Memory B cell (primary cell): ENCODE measurements at regions not wholly inside any gene's neighbourhood (a gene's known extent, or its start where the extent isn't known, plus 50 kb on each side); places are given as distances from the start of the nearest gene placed in this dataset.

Experiments used
- ATAC-seq: fragments of 150-1000 bp; cut with Tn5 transposase; 2 replicates; pipeline ENCODE4 v1.10.0; 2021; ENCODE audit warnings: low read depth, mild to moderate bottlenecking, moderate library complexity
- DNase-seq, 2 donors: peaks; one replicate each; pipeline ENCODE4 v3.0.0; 2022; ENCODE audit warnings: low spot score in 2 of 2
- H3K27ac Mint-ChIP-seq: one replicate; pipeline ENCODE4 v1.8.0; 2022; ENCODE audit warnings: mild to moderate bottlenecking, moderate library complexity, mixed read lengths
- H3K27me3 Mint-ChIP-seq: one replicate; pipeline ENCODE4 v1.8.0; 2022; ENCODE audit warnings: mixed read lengths
- H3K36me3 Mint-ChIP-seq: one replicate; pipeline ENCODE4 v1.8.0; 2022; ENCODE audit warnings: mild to moderate bottlenecking, mixed read lengths
- H3K4me1 Mint-ChIP-seq: one replicate; pipeline ENCODE4 v1.8.0; 2022; ENCODE audit warnings: mixed read lengths
- H3K4me3 Mint-ChIP-seq: one replicate; pipeline ENCODE4 v1.8.0; 2022; ENCODE audit warnings: mild to moderate bottlenecking, moderate library complexity, mixed read lengths
- H3K9me3 Mint-ChIP-seq: one replicate; pipeline ENCODE4 v1.8.0; 2022; ENCODE audit warnings: mixed read lengths

DNA sequence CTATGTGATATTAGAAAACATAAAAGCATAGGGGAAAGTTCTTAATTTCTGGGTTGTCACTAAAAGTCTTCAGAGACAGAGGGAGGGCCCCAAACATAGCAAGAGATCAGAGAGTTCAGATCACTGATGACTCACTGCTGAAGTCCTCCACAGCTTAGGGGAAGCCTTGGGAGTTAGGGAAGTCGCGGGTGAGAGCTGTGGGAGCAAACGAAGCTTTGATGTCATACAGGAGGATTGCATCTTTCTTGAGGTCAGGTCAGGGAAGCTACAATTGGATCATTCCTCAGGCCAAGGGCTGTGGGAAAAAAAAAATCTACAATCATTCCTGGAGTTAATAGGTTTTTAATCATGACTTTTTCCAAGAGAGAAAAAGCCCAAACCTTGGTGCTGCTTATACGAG lies 96.2 kb downstream of the COPS8 start:
- Mint-ChIP-seq H3K4me3 (no peak overlapping the region), H3K36me3 (no peaks in the 10 kb centered on the region), H3K27me3 (peaks cover 9% of the 10 kb centered on the region), H3K4me1 (no peaks in the 10 kb centered on the region), H3K9me3 (no peaks in the 10 kb centered on the region), H3K27ac (no peak overlapping the region)
- DNase-seq (no peak), ATAC-seq (no peak)

GRCh38 chr2:237182422-237183123 lies 96.9 kb downstream of the COPS8 start:
- ATAC-seq, result no peak
- H3K9me3 Mint-ChIP-seq, result no peaks in the 10 kb centered on the region
- no peaks in the 10 kb centered on the region for H3K4me1 Mint-ChIP-seq
- H3K36me3 Mint-ChIP-seq, result no peaks in the 10 kb centered on the region
- peaks cover 8% of the 10 kb centered on the region for H3K27me3 Mint-ChIP-seq
- no peak overlapping the region for H3K27ac Mint-ChIP-seq
- no peak overlapping the region for H3K4me3 Mint-ChIP-seq
- no peak for DNase-seq

DNA sequence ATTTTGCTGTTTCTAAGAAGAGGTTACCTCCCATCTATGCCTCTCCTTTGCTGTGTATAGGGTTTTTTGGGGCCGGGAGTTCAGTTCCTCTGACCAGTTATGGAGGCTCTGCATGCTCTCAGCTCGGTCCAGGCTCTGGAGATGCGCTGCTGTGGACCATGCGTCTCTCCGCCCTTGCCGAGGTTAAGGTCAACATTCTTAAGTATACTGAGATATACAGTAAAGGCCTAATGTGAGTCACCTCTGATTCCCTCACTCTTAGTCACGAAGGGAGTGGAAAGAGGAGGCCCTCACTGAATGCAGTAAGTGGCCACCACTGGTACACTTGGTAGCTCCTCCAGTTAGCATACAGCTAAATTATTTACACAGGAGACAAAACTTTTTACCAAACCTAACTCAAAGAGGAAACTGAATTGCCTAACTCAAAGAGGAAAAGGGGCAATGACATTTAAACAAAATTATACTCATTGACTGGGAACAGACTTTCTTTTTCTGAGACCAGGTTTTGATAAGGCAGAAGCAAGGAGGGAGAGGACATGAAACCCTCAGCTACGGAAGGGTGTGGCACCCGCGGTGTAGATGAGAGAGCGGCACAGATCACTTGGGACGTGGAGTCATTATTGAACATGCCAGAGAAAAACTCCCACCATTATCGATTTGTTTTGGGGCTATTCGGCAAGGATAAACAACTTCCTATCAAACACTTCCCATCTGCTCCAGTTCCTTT lies 98.7 kb downstream of the COPS8 start:
- DNase-seq (no peak), ATAC-seq (no peak)
- Mint-ChIP-seq H3K9me3 (peaks cover under 1% of the 10 kb centered on the region), H3K4me1 (no peaks in the 10 kb centered on the region), H3K4me3 (no peak overlapping the region), H3K27ac (no peak overlapping the region), H3K36me3 (no peaks in the 10 kb centered on the region), H3K27me3 (peaks cover 8% of the 10 kb centered on the region)

- no peak overlapping the region for H3K4me3 Mint-ChIP-seq
- H3K36me3 Mint-ChIP-seq, result no peaks in the 10 kb centered on the region
- no peak for ATAC-seq
- H3K27me3 Mint-ChIP-seq, result peaks cover 8% of the 10 kb centered on the region
- DNase-seq, result no peak
- no peaks in the 10 kb centered on the region for H3K4me1 Mint-ChIP-seq
- H3K27ac Mint-ChIP-seq, result no peak overlapping the region
- H3K9me3 Mint-ChIP-seq, result peaks cover 2% of the 10 kb centered on the region
Measured at GRCh38 chr2:237184919-237185552, 99.3 kb downstream of the COPS8 start.

DNA sequence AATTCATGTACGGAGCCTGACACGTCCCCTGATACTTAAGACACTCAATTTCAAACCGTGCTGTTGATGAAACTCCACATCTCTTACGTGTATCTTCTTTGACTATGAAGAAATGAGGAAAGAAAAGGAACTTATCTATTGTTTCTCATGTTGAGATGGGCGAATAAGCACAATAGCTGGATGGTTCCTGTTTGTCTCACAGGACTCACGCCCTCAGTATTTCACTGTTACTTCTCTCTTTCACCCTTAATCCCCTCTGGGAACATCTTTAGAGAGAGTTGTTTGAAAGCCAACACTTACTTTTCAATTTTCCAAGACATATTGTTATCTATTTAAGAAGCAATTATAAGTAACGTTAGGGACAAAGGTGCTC lies 99.8 kb downstream of the COPS8 start:
- Mint-ChIP-seq H3K27me3 (peaks cover 8% of the 10 kb centered on the region), H3K27ac (no peak overlapping the region), H3K36me3 (no peaks in the 10 kb centered on the region), H3K4me1 (no peaks in the 10 kb centered on the region), H3K4me3 (no peak overlapping the region), H3K9me3 (peaks cover 2% of the 10 kb centered on the region)
- ATAC-seq (no peak), DNase-seq (no peak)

DNA sequence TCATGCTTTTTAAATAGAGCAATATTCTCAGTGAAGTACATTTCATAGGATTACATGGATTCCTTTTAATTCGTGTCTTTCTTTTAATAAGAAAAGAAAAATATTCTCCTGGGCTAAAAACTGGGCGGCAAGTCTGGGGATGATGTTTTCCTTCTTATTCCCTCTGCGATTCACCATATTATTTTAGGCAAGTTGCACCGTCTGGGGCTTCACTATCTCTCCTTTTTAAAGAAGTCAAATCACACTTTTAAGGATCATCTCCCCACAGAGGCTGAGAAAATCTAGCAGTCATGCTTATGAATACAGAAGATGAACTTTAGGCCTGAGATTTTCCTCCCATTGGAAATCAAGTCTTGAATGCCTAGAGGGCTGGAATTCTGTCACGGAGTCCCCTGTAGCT lies 104.1 kb downstream of the COPS8 start:
- H3K27me3 Mint-ChIP-seq, result peaks cover 8% of the 10 kb centered on the region
- ATAC-seq, result no peak
- DNase-seq, result no peak
- peaks cover 2% of the 10 kb centered on the region for H3K9me3 Mint-ChIP-seq
- H3K27ac Mint-ChIP-seq, result no peak overlapping the region
- no peak overlapping the region for H3K4me3 Mint-ChIP-seq
- H3K36me3 Mint-ChIP-seq, result no peaks in the 10 kb centered on the region
- no peaks in the 10 kb centered on the region for H3K4me1 Mint-ChIP-seq

GRCh38 chr2:237190966-237191713 lies 105.5 kb downstream of the COPS8 start:
- H3K27me3 Mint-ChIP-seq, result peaks cover 8% of the 10 kb centered on the region

DNA sequence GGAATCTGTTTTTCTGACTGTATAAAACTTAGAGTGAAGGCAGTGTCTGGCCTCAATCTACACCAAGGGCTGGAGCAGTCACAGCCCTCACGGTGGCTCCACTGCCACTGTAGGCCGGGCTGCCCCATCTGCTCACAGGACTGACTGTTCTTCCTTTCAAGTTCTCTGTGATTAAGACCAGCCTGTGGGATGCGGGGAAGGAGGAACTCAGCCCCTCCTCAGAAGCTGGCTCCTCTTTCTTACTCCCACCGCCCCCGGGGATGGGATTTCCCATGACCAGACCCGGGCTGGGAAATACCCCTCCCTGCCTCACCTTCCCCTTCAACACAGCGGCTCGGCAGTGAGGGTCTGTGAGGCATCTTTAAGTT lies 106.0 kb downstream of the COPS8 start:
- ATAC-seq (no peak), DNase-seq (no peak)
- Mint-ChIP-seq H3K27me3 (peaks cover 7% of the 10 kb centered on the region), H3K4me3 (no peak overlapping the region), H3K9me3 (peaks cover 2% of the 10 kb centered on the region), H3K4me1 (no peaks in the 10 kb centered on the region), H3K36me3 (no peaks in the 10 kb centered on the region), H3K27ac (no peak overlapping the region)

More at GRCh38 chr2:237190966-237191713, 105.5 kb downstream of the COPS8 start:
- Mint-ChIP-seq H3K4me1 (no peaks in the 10 kb centered on the region), H3K4me3 (no peak overlapping the region), H3K36me3 (no peaks in the 10 kb centered on the region), H3K9me3 (peaks cover 2% of the 10 kb centered on the region), H3K27ac (no peak overlapping the region)
- no peak for ATAC-seq
- DNase-seq, result no peak

DNA sequence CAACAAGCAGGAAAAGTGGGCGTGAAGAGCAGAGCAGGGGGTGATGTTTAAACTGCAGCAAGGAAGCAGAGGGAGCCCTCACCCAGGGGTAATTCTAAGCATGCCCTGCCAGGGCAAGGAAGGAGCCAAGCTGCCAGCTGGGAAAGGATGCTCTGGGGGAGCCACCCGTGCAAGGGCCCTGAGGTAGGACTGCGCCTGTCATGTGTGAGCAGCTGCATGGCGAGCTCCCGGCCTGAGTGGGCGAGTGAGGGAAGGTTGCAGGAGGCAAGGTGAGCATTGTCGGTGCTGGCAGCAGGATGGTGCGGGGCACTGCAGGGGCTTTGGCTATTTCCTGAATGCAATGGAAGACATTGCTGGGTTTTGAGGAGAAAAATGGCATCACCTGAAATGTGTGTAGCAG lies 107.2 kb downstream of the COPS8 start:
- Mint-ChIP-seq H3K9me3 (peaks cover 2% of the 10 kb centered on the region), H3K27me3 (peaks cover 7% of the 10 kb centered on the region), H3K36me3 (no peaks in the 10 kb centered on the region), H3K4me1 (no peaks in the 10 kb centered on the region), H3K4me3 (no peak overlapping the region), H3K27ac (no peak overlapping the region)
- no peak for ATAC-seq
- no peak for DNase-seq

DNA sequence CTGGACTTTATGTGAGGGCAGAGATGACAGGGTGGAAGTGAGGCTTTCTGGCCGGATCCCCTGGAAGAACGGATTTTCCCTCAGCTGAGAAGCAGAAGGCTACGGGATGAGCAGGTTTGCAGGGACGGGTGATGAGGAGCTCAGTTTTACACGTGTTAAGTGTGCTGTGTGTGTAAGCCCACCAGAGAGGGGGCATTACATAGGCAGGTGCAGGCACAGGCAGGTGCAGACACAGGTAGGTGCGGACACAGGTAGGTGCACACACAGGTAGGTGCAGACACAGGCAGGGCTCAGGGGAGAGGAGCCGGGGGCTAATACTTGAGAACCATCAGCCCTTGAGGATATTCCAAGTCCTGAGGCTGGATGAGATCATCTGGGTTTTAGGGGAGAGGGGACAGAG lies 107.7 kb downstream of the COPS8 start:
- DNase-seq (no peak), ATAC-seq (no peak)
- Mint-ChIP-seq H3K4me3 (no peak overlapping the region), H3K27ac (no peak overlapping the region), H3K27me3 (peaks cover 7% of the 10 kb centered on the region), H3K9me3 (peaks cover 2% of the 10 kb centered on the region), H3K4me1 (no peaks in the 10 kb centered on the region), H3K36me3 (no peaks in the 10 kb centered on the region)

- Mint-ChIP-seq H3K36me3 (no peaks in the 10 kb centered on the region), H3K27ac (no peak overlapping the region), H3K4me3 (no peak overlapping the region), H3K4me1 (no peaks in the 10 kb centered on the region), H3K9me3 (peaks cover 2% of the 10 kb centered on the region), H3K27me3 (peaks cover 7% of the 10 kb centered on the region)
- no peak for DNase-seq
- no peak for ATAC-seq
Measured at GRCh38 chr2:237194081-237194480, 108.4 kb downstream of the COPS8 start.

GRCh38 chr2:237194906-237195305 lies 109.2 kb downstream of the COPS8 start:
- H3K4me3 Mint-ChIP-seq, result no peak overlapping the region
- H3K4me1 Mint-ChIP-seq, result no peaks in the 10 kb centered on the region
- DNase-seq (no peak), ATAC-seq (no peak)
- H3K27ac Mint-ChIP-seq, result no peak overlapping the region
- no peaks in the 10 kb centered on the region for H3K36me3 Mint-ChIP-seq
- peaks cover 7% of the 10 kb centered on the region for H3K27me3 Mint-ChIP-seq
- H3K9me3 Mint-ChIP-seq, result no peaks in the 10 kb centered on the region

- H3K4me3 Mint-ChIP-seq, result no peak overlapping the region
Measured at GRCh38 chr2:237195396-237196120, 109.9 kb downstream of the COPS8 start.

More at GRCh38 chr2:237195396-237196120, 109.9 kb downstream of the COPS8 start:
- H3K4me1 Mint-ChIP-seq, result no peaks in the 10 kb centered on the region
- no peak overlapping the region for H3K27ac Mint-ChIP-seq
- no peak for ATAC-seq
- H3K36me3 Mint-ChIP-seq, result no peaks in the 10 kb centered on the region
- no peaks in the 10 kb centered on the region for H3K9me3 Mint-ChIP-seq
- peaks cover 8% of the 10 kb centered on the region for H3K27me3 Mint-ChIP-seq
- DNase-seq, result no peak
